ENCODE measurements at regions not wholly inside any gene's neighbourhood (a gene's known extent, or its start where the extent isn't known, plus 50 kb on each side); places are given as distances from the start of the nearest gene placed in this dataset.
A peak's percentile ranks its signal among the peaks of the same experiment; 100 is the strongest.

GRCh38 chr16:50497592-50497991 lies 50.6 kb upstream of the NKD1 start:
- Histone ChIP-seq H3K27ac (ENCODE audit: low read depth, low read length) (no peak overlapping the region), H3K36me3 (ENCODE audit: control insufficient read depth, insufficient read depth, low read length) (no peaks in the 10 kb centered on the region), H3K4me3 (ENCODE audit: low read length) (no peak overlapping the region), H3K9ac (ENCODE audit: extremely low read depth, low read length, poor library complexity, severe bottlenecking) (no peak overlapping the region), H3K9me3 (ENCODE audit: control insufficient read depth, low read length) (no peaks in the 10 kb centered on the region), H3K27me3 (ENCODE audit: control insufficient read depth, insufficient read depth, low read length, poor library complexity, severe bottlenecking) (no peaks in the 10 kb centered on the region), H3K4me1 (ENCODE audit: control insufficient read depth, insufficient read depth, low read length) (no peaks in the 10 kb centered on the region)
- no peaks in the 10 kb centered on the region for H3K9me3 Mint-ChIP-seq
- no peak for TF ChIP-seq CTCF (conservative IDR thresholded peaks at IDR 0.05)
- no peak overlapping the region for H3K4me3 Mint-ChIP-seq
- no peak overlapping the region for H3K27ac Mint-ChIP-seq
- H3K27me3 Mint-ChIP-seq (ENCODE audit: insufficient read depth) = no peaks in the 10 kb centered on the region
- 83% methylated on average over 1 to 3 of the region's 3 CpGs for WGBS, 2 experiments (ENCODE audit: insufficient coverage in 1 of 2, insufficient read length in 1 of 2)
- no peaks in the 10 kb centered on the region for H3K36me3 Mint-ChIP-seq (ENCODE audit: low read depth)
- peaks cover 1% of the 10 kb centered on the region for H3K4me1 Mint-ChIP-seq
- DNase-seq = peak; percentile 29

DNA sequence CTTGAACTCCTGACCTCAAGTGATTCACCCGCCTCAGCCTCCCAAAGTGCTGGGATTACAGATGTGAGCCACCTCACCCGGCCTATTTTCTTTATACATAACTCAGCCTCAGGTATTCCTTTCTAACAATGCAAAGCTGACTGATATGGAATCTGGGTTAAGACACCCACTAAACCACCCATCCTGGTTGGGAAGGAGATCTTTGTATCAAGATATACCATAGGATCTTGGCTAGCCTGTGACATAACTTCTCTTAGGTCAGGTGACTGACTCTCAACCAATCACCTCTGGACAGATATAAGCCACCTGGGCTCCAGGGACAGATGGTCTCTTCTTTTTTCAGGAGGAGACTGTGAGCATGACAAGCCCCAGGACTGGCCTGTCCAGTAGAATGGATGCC lies 51.2 kb upstream of the NKD1 start:
- Mint-ChIP-seq H3K4me3 (no peak overlapping the region), H3K27me3 (ENCODE audit: insufficient read depth) (no peaks in the 10 kb centered on the region), H3K4me1 (no peaks in the 10 kb centered on the region), H3K27ac (no peak overlapping the region), H3K36me3 (ENCODE audit: low read depth) (no peaks in the 10 kb centered on the region), H3K9me3 (no peaks in the 10 kb centered on the region)
- H3K4me1 ChIP-seq (ENCODE audit: control insufficient read depth, insufficient read depth, low read length) = no peaks in the 10 kb centered on the region
- no peak overlapping the region for H3K27ac ChIP-seq (ENCODE audit: low read depth, low read length)
- no peaks in the 10 kb centered on the region for H3K9me3 ChIP-seq (ENCODE audit: control insufficient read depth, low read length)
- DNase-seq = no peak
- H3K36me3 ChIP-seq (ENCODE audit: control insufficient read depth, insufficient read depth, low read length) = no peaks in the 10 kb centered on the region
- no peak for TF ChIP-seq CTCF (conservative IDR thresholded peaks at IDR 0.05)
- WGBS, 2 experiments (ENCODE audit: insufficient coverage in 1 of 2, insufficient read length in 1 of 2) = 80 to 100% methylated on average over 2 of the region's 2 CpGs
- no peak overlapping the region for H3K4me3 ChIP-seq (ENCODE audit: low read length)
- H3K27me3 ChIP-seq (ENCODE audit: control insufficient read depth, insufficient read depth, low read length, poor library complexity, severe bottlenecking) = no peaks in the 10 kb centered on the region
- H3K9ac ChIP-seq (ENCODE audit: extremely low read depth, low read length, poor library complexity, severe bottlenecking) = no peak overlapping the region

DNA sequence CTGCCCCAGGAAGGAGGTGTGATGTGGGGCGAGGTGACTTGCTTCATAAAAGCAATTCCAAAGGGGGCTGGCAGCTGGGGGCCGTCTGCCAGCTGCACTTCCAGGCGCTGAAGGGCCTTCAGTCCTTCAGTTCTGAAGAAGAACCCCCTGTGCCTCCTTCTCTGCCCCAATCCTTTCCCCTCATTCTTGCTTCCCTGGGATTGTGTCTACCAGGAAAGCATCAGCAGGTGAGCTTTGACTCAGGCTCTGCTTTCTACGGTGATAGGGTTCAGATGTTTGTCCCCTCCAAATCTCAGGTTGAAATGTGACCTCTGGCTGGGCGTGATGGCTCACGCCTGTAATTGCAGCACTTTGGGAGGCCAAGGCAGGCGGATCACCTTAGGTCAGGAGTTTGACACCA lies 52.5 kb upstream of the NKD1 start:
- no peak overlapping the region for H3K27ac Mint-ChIP-seq
- Histone ChIP-seq H3K27ac (ENCODE audit: low read depth, low read length) (no peak overlapping the region), H3K9ac (ENCODE audit: extremely low read depth, low read length, poor library complexity, severe bottlenecking) (no peak overlapping the region), H3K9me3 (ENCODE audit: control insufficient read depth, low read length) (no peaks in the 10 kb centered on the region), H3K4me3 (ENCODE audit: low read length) (no peak overlapping the region), H3K27me3 (ENCODE audit: control insufficient read depth, insufficient read depth, low read length, poor library complexity, severe bottlenecking) (no peaks in the 10 kb centered on the region), H3K36me3 (ENCODE audit: control insufficient read depth, insufficient read depth, low read length) (no peaks in the 10 kb centered on the region), H3K4me1 (ENCODE audit: control insufficient read depth, insufficient read depth, low read length) (no peaks in the 10 kb centered on the region)
- TF ChIP-seq CTCF (conservative IDR thresholded peaks at IDR 0.05) = no peak
- no peak overlapping the region for H3K4me3 Mint-ChIP-seq
- H3K9me3 Mint-ChIP-seq = no peaks in the 10 kb centered on the region
- H3K36me3 Mint-ChIP-seq (ENCODE audit: low read depth) = no peaks in the 10 kb centered on the region
- no peaks in the 10 kb centered on the region for H3K4me1 Mint-ChIP-seq
- 81 to 93% methylated on average over 5 to 7 of the region's 7 CpGs for WGBS, 2 experiments (ENCODE audit: insufficient coverage in 1 of 2, insufficient read length in 1 of 2)
- no peak for DNase-seq
- no peaks in the 10 kb centered on the region for H3K27me3 Mint-ChIP-seq (ENCODE audit: insufficient read depth)
